CD4-positive, CD25-positive, alpha-beta regulatory T cell (primary cell): ENCODE measurements at regions not wholly inside any gene's neighbourhood (a gene's known extent, or its start where the extent isn't known, plus 50 kb on each side); places are given as distances from the start of the nearest gene placed in this dataset.

Experiments
- ATAC-seq, 2 donors: fragments of 150-1000 bp; cut with Tn5 transposase; one replicate each; pipeline ENCODE4 v1.10.0; 2021; ENCODE audit warnings: low read depth in 2 of 2, moderate number of reproducible peaks in 2 of 2, moderate library complexity in 1 of 2
- DNase-seq, 3 donors: peaks; one replicate each; pipeline versions ENCODE4 v3.0.0 to v3.0.0-alpha.2; 2012 to 2022; ENCODE audit warnings: mixed read lengths in 1 of 3
- H3K27ac ChIP-seq: one replicate; pipeline ENCODE4 v1.7.0; 2013; ENCODE audit warnings: mild to moderate bottlenecking, low read length; ENCODE audit not compliant: insufficient read depth, poor library complexity, severe bottlenecking
- H3K27me3 ChIP-seq: one replicate; pipeline ENCODE4 v1.7.0; 2013; ENCODE audit warnings: low read length; ENCODE audit not compliant: control insufficient read depth, insufficient read depth
- H3K36me3 ChIP-seq: one replicate; pipeline ENCODE4 v1.7.0; 2013; ENCODE audit warnings: mild to moderate bottlenecking, low read length, moderate library complexity; ENCODE audit not compliant: control insufficient read depth, insufficient read depth
- H3K4me1 ChIP-seq: 2 replicates; pipeline ENCODE4 v1.7.0; 2013; ENCODE audit warnings: mild to moderate bottlenecking, low read length; ENCODE audit not compliant: insufficient read depth, control insufficient read depth, poor library complexity, severe bottlenecking
- H3K4me3 ChIP-seq: one replicate; pipeline ENCODE4 v1.7.0; 2013; ENCODE audit warnings: low read depth, mild to moderate bottlenecking, low read length, moderate library complexity
- H3K9me3 ChIP-seq, 2 experiments: 1 replicate in 1 of 2; 2 replicates in 1 of 2; pipeline ENCODE4 v1.7.0; 2013; ENCODE audit warnings: low read length in 2 of 2, mild to moderate bottlenecking in 1 of 2, moderate library complexity in 1 of 2; ENCODE audit not compliant: control insufficient read depth in 2 of 2
- H3K27ac Mint-ChIP-seq, 3 donors: one replicate each; pipeline ENCODE4 v1.8.0; 2020 to 2022; ENCODE audit warnings: mild to moderate bottlenecking in 3 of 3, mixed read lengths in 3 of 3, moderate library complexity in 2 of 3
- H3K27me3 Mint-ChIP-seq: one replicate; pipeline ENCODE4 v1.8.0; 2022; ENCODE audit warnings: mild to moderate bottlenecking, mixed read lengths
- H3K36me3 Mint-ChIP-seq: one replicate; pipeline ENCODE4 v1.8.0; 2020; ENCODE audit warnings: mixed read lengths
- H3K4me1 Mint-ChIP-seq, 4 donors: one replicate each; pipeline ENCODE4 v1.8.0; 2020 to 2022; ENCODE audit warnings: mixed read lengths in 4 of 4, mild to moderate bottlenecking in 1 of 4
- H3K4me3 Mint-ChIP-seq, 4 donors: one replicate each; pipeline ENCODE4 v1.8.0; 2020 to 2022; ENCODE audit warnings: mild to moderate bottlenecking in 4 of 4, mixed read lengths in 4 of 4, moderate library complexity in 3 of 4
- H3K9me3 Mint-ChIP-seq, 7 donors: one replicate each; pipeline ENCODE4 v1.8.0; 2020 to 2022; ENCODE audit warnings: mixed read lengths in 7 of 7, mild to moderate bottlenecking in 3 of 7, moderate library complexity in 2 of 7

- Mint-ChIP-seq H3K27me3 (peaks cover 6% of the 10 kb centered on the region), H3K36me3 (no peaks in the 10 kb centered on the region), H3K4me1 (no peaks in the 10 kb centered on the region), H3K9me3 (peaks cover 0 to 3% (median 0%) of the 10 kb centered on the region in 7 donors), H3K27ac (no peak overlapping the region), H3K4me3 (no peak overlapping the region)
- ATAC-seq (no peak), DNase-seq (no peak)
- no peaks in the 10 kb centered on the region for H3K36me3 ChIP-seq
- no peaks in the 10 kb centered on the region for H3K4me1 ChIP-seq
- no peak overlapping the region for H3K4me3 ChIP-seq
- peaks cover 3% of the 10 kb centered on the region for H3K27me3 ChIP-seq
- H3K9me3 ChIP-seq: no peaks in the 10 kb centered on the region
- no peak overlapping the region for H3K27ac ChIP-seq
Measured at GRCh38 chr2:177038787-177039484, 173.7 kb upstream of the HNRNPA3 start.

GRCh38 chr2:177042311-177042710 is 170.3 kb upstream of the HNRNPA3 start:
- Mint-ChIP-seq H3K4me1 (no peaks in the 10 kb centered on the region), H3K9me3 (no peaks in the 10 kb centered on the region), H3K4me3 (no peak overlapping the region), H3K27ac (no peak overlapping the region), H3K36me3 (no peaks in the 10 kb centered on the region), H3K27me3 (peaks cover 12% of the 10 kb centered on the region)
- ATAC-seq (no peak), DNase-seq (no peak)
- Histone ChIP-seq H3K4me3 (no peak overlapping the region), H3K36me3 (no peaks in the 10 kb centered on the region), H3K27ac (no peak overlapping the region), H3K27me3 (no peaks in the 10 kb centered on the region), H3K9me3 (no peaks in the 10 kb centered on the region), H3K4me1 (no peaks in the 10 kb centered on the region)

- Mint-ChIP-seq H3K36me3 (no peaks in the 10 kb centered on the region), H3K4me3 (no peak overlapping the region), H3K4me1 (no peaks in the 10 kb centered on the region), H3K27me3 (peaks cover 12% of the 10 kb centered on the region), H3K9me3 (no peaks in the 10 kb centered on the region), H3K27ac (no peak overlapping the region)
- Histone ChIP-seq H3K4me3 (no peak overlapping the region), H3K9me3 (no peaks in the 10 kb centered on the region), H3K36me3 (no peaks in the 10 kb centered on the region), H3K27ac (no peak overlapping the region), H3K27me3 (peaks cover 6% of the 10 kb centered on the region), H3K4me1 (no peaks in the 10 kb centered on the region)
- ATAC-seq: no peak
- DNase-seq: no peak
Measured at GRCh38 chr2:177044671-177045070, 167.9 kb upstream of the HNRNPA3 start.

- Mint-ChIP-seq H3K4me3 (no peak overlapping the region), H3K27me3 (peaks cover 17% of the 10 kb centered on the region), H3K4me1 (no peaks in the 10 kb centered on the region), H3K9me3 (peaks cover 0 to 5% (median 0%) of the 10 kb centered on the region in 7 donors), H3K27ac (no peak overlapping the region), H3K36me3 (no peaks in the 10 kb centered on the region)
- DNase-seq (no peak), ATAC-seq (no peak)
- Histone ChIP-seq H3K4me1 (no peaks in the 10 kb centered on the region), H3K36me3 (no peaks in the 10 kb centered on the region), H3K9me3 (no peaks in the 10 kb centered on the region), H3K4me3 (no peak overlapping the region), H3K27ac (no peak overlapping the region), H3K27me3 (peaks cover 13% of the 10 kb centered on the region)
Measured at GRCh38 chr2:177048981-177049380, 163.6 kb upstream of the HNRNPA3 start.

- H3K27me3 Mint-ChIP-seq: peaks cover 11% of the 10 kb centered on the region
Measured at GRCh38 chr2:177051278-177051677, 161.3 kb upstream of the HNRNPA3 start.

GRCh38 chr2:177052471-177052870 is 160.1 kb upstream of the HNRNPA3 start:
- no peaks in the 10 kb centered on the region for H3K36me3 ChIP-seq
- Mint-ChIP-seq H3K36me3 (no peaks in the 10 kb centered on the region), H3K4me3 (no peak overlapping the region), H3K27me3 (peaks cover 11% of the 10 kb centered on the region), H3K4me1 (no peaks in the 10 kb centered on the region), H3K27ac (no peak overlapping the region), H3K9me3 (peaks cover 0 to 5% (median 0%) of the 10 kb centered on the region in 7 donors)
- H3K4me3 ChIP-seq: no peak overlapping the region
- ATAC-seq (no peak), DNase-seq (no peak)
- H3K9me3 ChIP-seq: no peaks in the 10 kb centered on the region
- no peak overlapping the region for H3K27ac ChIP-seq
- peaks cover 13% of the 10 kb centered on the region for H3K27me3 ChIP-seq
- no peaks in the 10 kb centered on the region for H3K4me1 ChIP-seq

More at GRCh38 chr2:177051278-177051677, 161.3 kb upstream of the HNRNPA3 start:
- no peak overlapping the region for H3K4me3 Mint-ChIP-seq
- H3K9me3 Mint-ChIP-seq: peaks cover 0 to 5% (median 0%) of the 10 kb centered on the region in 7 donors
- no peak overlapping the region for H3K4me3 ChIP-seq
- H3K36me3 ChIP-seq: no peaks in the 10 kb centered on the region
- no peaks in the 10 kb centered on the region for H3K4me1 ChIP-seq
- peaks cover 13% of the 10 kb centered on the region for H3K27me3 ChIP-seq
- H3K27ac Mint-ChIP-seq: no peak overlapping the region
- H3K36me3 Mint-ChIP-seq: no peaks in the 10 kb centered on the region
- no peaks in the 10 kb centered on the region for H3K9me3 ChIP-seq
- DNase-seq: no peak
- no peak overlapping the region for H3K27ac ChIP-seq
- no peak for ATAC-seq
- H3K4me1 Mint-ChIP-seq: no peaks in the 10 kb centered on the region

- no peaks in the 10 kb centered on the region for H3K4me1 ChIP-seq
- no peaks in the 10 kb centered on the region for H3K9me3 ChIP-seq
- ATAC-seq: no peak
- no peak overlapping the region for H3K27ac ChIP-seq
- Mint-ChIP-seq H3K4me3 (no peak overlapping the region), H3K36me3 (no peaks in the 10 kb centered on the region), H3K4me1 (no peaks in the 10 kb centered on the region), H3K27ac (no peak overlapping the region), H3K9me3 (peaks cover 0 to 5% (median 0%) of the 10 kb centered on the region in 7 donors), H3K27me3 (peaks cover 11% of the 10 kb centered on the region)
- DNase-seq: no peak
- no peaks in the 10 kb centered on the region for H3K36me3 ChIP-seq
- H3K4me3 ChIP-seq: no peak overlapping the region
- H3K27me3 ChIP-seq: peaks cover 13% of the 10 kb centered on the region
Measured at GRCh38 chr2:177053038-177053437, 159.6 kb upstream of the HNRNPA3 start.

GRCh38 chr2:177053716-177054115 is 158.9 kb upstream of the HNRNPA3 start:
- Mint-ChIP-seq H3K9me3 (peaks cover 0 to 5% (median 0%) of the 10 kb centered on the region in 7 donors), H3K4me3 (no peak overlapping the region), H3K36me3 (no peaks in the 10 kb centered on the region), H3K4me1 (peaks cover 0 to 2% (median 0%) of the 10 kb centered on the region in 4 donors), H3K27me3 (peaks cover 11% of the 10 kb centered on the region), H3K27ac (no peak overlapping the region)
- peaks cover 13% of the 10 kb centered on the region for H3K27me3 ChIP-seq
- H3K27ac ChIP-seq: no peak overlapping the region
- DNase-seq (no peak), ATAC-seq (no peak)
- no peaks in the 10 kb centered on the region for H3K36me3 ChIP-seq
- H3K4me1 ChIP-seq: no peaks in the 10 kb centered on the region
- H3K4me3 ChIP-seq: no peak overlapping the region
- no peaks in the 10 kb centered on the region for H3K9me3 ChIP-seq
